ENCODE measurements at regions not wholly inside any gene's neighbourhood (a gene's known extent, or its start where the extent isn't known, plus 50 kb on each side); places are given as distances from the start of the nearest gene placed in this dataset.

GRCh38 chr10:90042075-90042474 lies 340.7 kb downstream of the KIF20B start:
- intact Hi-C loops (cut with DNase I): no loop called here
- Histone ChIP-seq H3K27me3 (no peaks in the 10 kb centered on the region), H3K27ac (no peak overlapping the region), H3K36me3 (replicated peaks in 1 of 2) (no peaks in the 10 kb centered on the region), H3K4me3 (no peak overlapping the region), H3K9me3 (replicated peaks in 1 of 3) (peaks cover 0 to 6% (median 0%) of the 10 kb centered on the region in 3 donors), H3K4me1 (replicated peaks in 1 of 2) (no peaks in the 10 kb centered on the region)
- DNase-seq: no peak
- TF ChIP-seq CTCF (IDR thresholded peaks at IDR 0.05) (no peak), POLR2A (IDR thresholded peaks at IDR 0.05) (no peak)
- 80 to 93% (median 86%) methylated on average over 4 to 7 of the region's 7 CpGs for WGBS, 4 donors

GRCh38 chr10:90047243-90047729 lies 345.9 kb downstream of the KIF20B start:
- 62 to 84% (median 71%) methylated on average over 3 of the region's 3 CpGs for WGBS, 4 donors
- Histone ChIP-seq H3K27me3 (no peaks in the 10 kb centered on the region), H3K4me1 (replicated peaks in 1 of 2) (no peaks in the 10 kb centered on the region), H3K9me3 (replicated peaks in 1 of 3) (peaks cover 0 to 6% (median 0%) of the 10 kb centered on the region in 3 donors), H3K36me3 (replicated peaks in 1 of 2) (no peaks in the 10 kb centered on the region), H3K27ac (no peak overlapping the region), H3K4me3 (no peak overlapping the region)
- TF ChIP-seq POLR2A (IDR thresholded peaks at IDR 0.05) (no peak), CTCF (IDR thresholded peaks at IDR 0.05) (no peak)
- no peak for DNase-seq
- intact Hi-C loops (cut with DNase I): no loop called here

DNA sequence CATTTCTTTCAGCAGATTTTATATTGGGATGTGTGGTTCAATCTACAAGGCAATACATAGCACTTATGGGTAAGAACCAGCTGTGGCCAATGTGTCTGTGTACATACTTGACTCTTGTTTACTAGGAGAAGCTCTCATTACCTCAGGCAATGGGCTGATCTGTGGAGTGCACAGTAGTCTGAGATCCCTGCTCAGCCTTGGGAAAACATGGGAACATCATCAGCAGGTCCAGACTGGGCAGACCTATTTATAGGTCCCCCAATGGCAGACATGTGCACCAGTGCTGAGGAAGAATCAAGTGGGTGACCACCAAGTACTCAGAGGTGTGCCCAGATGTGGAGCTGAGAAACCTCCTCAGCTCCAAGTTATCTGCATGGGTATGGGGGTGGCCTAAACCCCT lies 349.7 kb downstream of the KIF20B start:
- intact Hi-C loops (cut with DNase I): no loop called here
- Histone ChIP-seq H3K27ac (no peak overlapping the region), H3K4me3 (no peak overlapping the region), H3K9me3 (replicated peaks in 1 of 3) (no peaks in the 10 kb centered on the region), H3K36me3 (replicated peaks in 1 of 2) (no peaks in the 10 kb centered on the region), H3K27me3 (no peaks in the 10 kb centered on the region), H3K4me1 (replicated peaks in 1 of 2) (no peaks in the 10 kb centered on the region)
- no peak for TF ChIP-seq CTCF (IDR thresholded peaks at IDR 0.05)
- TF ChIP-seq POLR2A (IDR thresholded peaks at IDR 0.05): no peak
- DNase-seq: no peak

- Histone ChIP-seq H3K9me3 (replicated peaks in 1 of 3) (no peaks in the 10 kb centered on the region), H3K36me3 (replicated peaks in 1 of 2) (no peaks in the 10 kb centered on the region), H3K4me3 (no peak overlapping the region), H3K27me3 (no peaks in the 10 kb centered on the region), H3K4me1 (replicated peaks in 1 of 2) (no peaks in the 10 kb centered on the region), H3K27ac (no peak overlapping the region)
- no peak for TF ChIP-seq CTCF (IDR thresholded peaks at IDR 0.05)
- intact Hi-C loops (cut with DNase I): no loop called here
- no peak for DNase-seq
Measured at GRCh38 chr10:90051474-90051873, 350.1 kb downstream of the KIF20B start.

All from adrenal gland (tissue), 9 donors.